Duodenal mucosa (tissue), 2 donors: ENCODE measurements at regions not wholly inside any gene's neighbourhood (a gene's known extent, or its start where the extent isn't known, plus 50 kb on each side); places are given as distances from the start of the nearest gene placed in this dataset.

Experiments
- H3K27ac ChIP-seq: one replicate; pipeline ENCODE4 v1.7.0; 2013; ENCODE audit warnings: low read depth, low read length
- H3K27me3 ChIP-seq, 2 donors: one replicate each; pipeline ENCODE4 v1.7.0; 2013; ENCODE audit warnings: low read length in 2 of 2, control low read depth in 1 of 2; ENCODE audit not compliant: insufficient read depth in 2 of 2, control insufficient read depth in 1 of 2
- H3K36me3 ChIP-seq, 2 donors: one replicate each; pipeline ENCODE4 v1.7.0; 2013; ENCODE audit warnings: low read length in 2 of 2, control low read depth in 1 of 2; ENCODE audit not compliant: insufficient read depth in 2 of 2, control insufficient read depth in 1 of 2
- H3K4me1 ChIP-seq, 2 donors: one replicate each; pipeline ENCODE4 v1.7.0; 2013; ENCODE audit warnings: low read length in 2 of 2, control low read depth in 1 of 2; ENCODE audit not compliant: insufficient read depth in 2 of 2, control insufficient read depth in 1 of 2
- H3K4me3 ChIP-seq, 2 donors: one replicate each; pipeline ENCODE4 v1.7.0; 2013; ENCODE audit warnings: low read length in 2 of 2, low read depth in 1 of 2
- H3K9ac ChIP-seq, 2 donors: one replicate each; pipeline ENCODE4 v1.7.0; 2013; ENCODE audit warnings: low read length in 2 of 2, low read depth in 1 of 2
- H3K9me3 ChIP-seq, 2 donors: one replicate each; pipeline ENCODE4 v1.7.0; 2013; ENCODE audit warnings: low read length in 2 of 2, control low read depth in 1 of 2; ENCODE audit not compliant: control insufficient read depth in 1 of 2

- Histone ChIP-seq H3K27ac (no peak overlapping the region), H3K9ac (no peak overlapping the region), H3K27me3 (no peaks in the 10 kb centered on the region), H3K4me3 (peak overlapping the region in 1 of 2 donors; percentile 6), H3K9me3 (no peaks in the 10 kb centered on the region), H3K36me3 (no peaks in the 10 kb centered on the region), H3K4me1 (peaks cover 8 to 12% of the 10 kb centered on the region in 2 donors)
Observed at GRCh38 chr6:134822920-134823709, 126.8 kb downstream of the ALDH8A1 start.

GRCh38 chr6:134821928-134822864 is 127.7 kb downstream of the ALDH8A1 start:
- H3K27ac ChIP-seq: no peak overlapping the region

GRCh38 chr6:134821397-134821796 is 128.5 kb downstream of the ALDH8A1 start:
- Histone ChIP-seq H3K27me3 (no peaks in the 10 kb centered on the region), H3K9me3 (no peaks in the 10 kb centered on the region), H3K4me1 (peaks cover 5 to 12% of the 10 kb centered on the region in 2 donors), H3K27ac (no peak overlapping the region), H3K9ac (no peak overlapping the region), H3K4me3 (no peak overlapping the region), H3K36me3 (no peaks in the 10 kb centered on the region)

More at GRCh38 chr6:134821928-134822864, 127.7 kb downstream of the ALDH8A1 start:
- Histone ChIP-seq H3K4me3 (peak overlapping the region in 1 of 2 donors; percentile 6), H3K4me1 (peaks cover 8 to 12% of the 10 kb centered on the region in 2 donors), H3K27me3 (no peaks in the 10 kb centered on the region), H3K36me3 (no peaks in the 10 kb centered on the region), H3K9me3 (no peaks in the 10 kb centered on the region), H3K9ac (no peak overlapping the region)

- Histone ChIP-seq H3K4me1 (peaks cover 5 to 12% of the 10 kb centered on the region in 2 donors), H3K9ac (no peak overlapping the region), H3K4me3 (no peak overlapping the region), H3K27ac (no peak overlapping the region), H3K27me3 (no peaks in the 10 kb centered on the region), H3K9me3 (no peaks in the 10 kb centered on the region), H3K36me3 (no peaks in the 10 kb centered on the region)
Observed at GRCh38 chr6:134819863-134820800, 129.8 kb downstream of the ALDH8A1 start.

- H3K9ac ChIP-seq: no peak overlapping the region
- no peak overlapping the region for H3K27ac ChIP-seq
- peaks cover 5 to 12% of the 10 kb centered on the region in 2 donors for H3K4me1 ChIP-seq
- H3K4me3 ChIP-seq: no peak overlapping the region
- H3K9me3 ChIP-seq: no peaks in the 10 kb centered on the region
- no peaks in the 10 kb centered on the region for H3K36me3 ChIP-seq
- H3K27me3 ChIP-seq: no peaks in the 10 kb centered on the region
Observed at GRCh38 chr6:134819236-134819635, 130.7 kb downstream of the ALDH8A1 start.

GRCh38 chr6:134817448-134817847 is 132.5 kb downstream of the ALDH8A1 start:
- no peak overlapping the region for H3K27ac ChIP-seq
- H3K27me3 ChIP-seq: no peaks in the 10 kb centered on the region
- H3K9me3 ChIP-seq: no peaks in the 10 kb centered on the region
- H3K36me3 ChIP-seq: no peaks in the 10 kb centered on the region
- no peak overlapping the region for H3K9ac ChIP-seq
- H3K4me1 ChIP-seq: peaks cover 0 to 3% of the 10 kb centered on the region in 2 donors
- no peak overlapping the region for H3K4me3 ChIP-seq

- H3K4me1 ChIP-seq: peaks cover 0 to 3% of the 10 kb centered on the region in 2 donors
- no peak overlapping the region for H3K4me3 ChIP-seq
- H3K9me3 ChIP-seq: no peaks in the 10 kb centered on the region
- H3K27me3 ChIP-seq: no peaks in the 10 kb centered on the region
- no peaks in the 10 kb centered on the region for H3K36me3 ChIP-seq
- no peak overlapping the region for H3K27ac ChIP-seq
- no peak overlapping the region for H3K9ac ChIP-seq
Observed at GRCh38 chr6:134816780-134817179, 133.1 kb downstream of the ALDH8A1 start.

- H3K4me1 ChIP-seq: peaks cover 0 to 3% of the 10 kb centered on the region in 2 donors
- no peak overlapping the region for H3K27ac ChIP-seq
Observed at GRCh38 chr6:134816300-134816699, 133.6 kb downstream of the ALDH8A1 start.

GRCh38 chr6:134814076-134814695 is 135.7 kb downstream of the ALDH8A1 start:
- Histone ChIP-seq H3K9ac (no peak overlapping the region), H3K9me3 (no peaks in the 10 kb centered on the region), H3K4me3 (no peak overlapping the region), H3K27me3 (no peaks in the 10 kb centered on the region), H3K36me3 (no peaks in the 10 kb centered on the region), H3K4me1 (no peaks in the 10 kb centered on the region), H3K27ac (no peak overlapping the region)

More at GRCh38 chr6:134816300-134816699, 133.6 kb downstream of the ALDH8A1 start:
- Histone ChIP-seq H3K27me3 (no peaks in the 10 kb centered on the region), H3K36me3 (no peaks in the 10 kb centered on the region), H3K9me3 (no peaks in the 10 kb centered on the region), H3K4me3 (no peak overlapping the region), H3K9ac (no peak overlapping the region)
